ENCODE measurements at regions not wholly inside any gene's neighbourhood (a gene's known extent, or its start where the extent isn't known, plus 50 kb on each side); places are given as distances from the start of the nearest gene placed in this dataset.

- TF ChIP-seq BACH2 (CRISPR knock-in tag; IDR thresholded peaks at IDR 0.05; ENCODE audit: borderline replicate concordance) = no peak
- TF ChIP-seq ISL1 (CRISPR knock-in tag; IDR thresholded peaks at IDR 0.05) = no peak
- no peak for TF ChIP-seq ZNF70 (CRISPR knock-in tag; IDR thresholded peaks at IDR 0.05)
- TF ChIP-seq, protein P1, sequence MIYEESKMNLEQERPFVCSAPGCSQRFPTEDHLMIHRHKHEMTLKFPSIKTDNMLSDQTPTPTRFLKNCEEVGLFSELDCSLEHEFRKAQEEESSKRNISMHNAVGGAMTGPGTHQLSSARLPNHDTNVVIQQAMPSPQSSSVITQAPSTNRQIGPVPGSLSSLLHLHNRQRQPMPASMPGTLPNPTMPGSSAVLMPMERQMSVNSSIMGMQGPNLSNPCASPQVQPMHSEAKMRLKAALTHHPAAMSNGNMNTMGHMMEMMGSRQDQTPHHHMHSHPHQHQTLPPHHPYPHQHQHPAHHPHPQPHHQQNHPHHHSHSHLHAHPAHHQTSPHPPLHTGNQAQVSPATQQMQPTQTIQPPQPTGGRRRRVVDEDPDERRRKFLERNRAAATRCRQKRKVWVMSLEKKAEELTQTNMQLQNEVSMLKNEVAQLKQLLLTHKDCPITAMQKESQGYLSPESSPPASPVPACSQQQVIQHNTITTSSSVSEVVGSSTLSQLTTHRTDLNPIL (CRISPR knock-in tag; IDR thresholded peaks at IDR 0.05; ENCODE audit: low read depth) = no peak
These were observed 283.7 kb downstream of the HLX start for GRCh38 chr1:221162939-221163338.
